DOHH2 (cell line): ENCODE measurements at regions not wholly inside any gene's neighbourhood (a gene's known extent, or its start where the extent isn't known, plus 50 kb on each side); places are given as distances from the start of the nearest gene placed in this dataset.

Source experiments
- H3F3A ChIP-seq: fragments of 200-600 bp; sonication (generic), shearing (Covaris generic); 2 replicates; pipeline ENCODE4 v1.6.0; 2016; ENCODE audit warnings: antibody characterized with exemption, mild to moderate bottlenecking; ENCODE audit not compliant: control insufficient read depth, insufficient read depth
- H3K27ac ChIP-seq: fragments of 200-600 bp; sonication (generic); 2 replicates; pipeline ENCODE4 v1.5.1; 2014; ENCODE audit warnings: low read depth, mild to moderate bottlenecking, low read length, moderate library complexity
- H3K27me3 ChIP-seq: fragments of 200-600 bp; sonication (generic); 2 replicates; pipeline ENCODE4 v1.6.1; 2014; ENCODE audit warnings: mild to moderate bottlenecking, low read length, mixed read lengths; ENCODE audit not compliant: control insufficient read depth
- H3K36me3 ChIP-seq: fragments of 200-600 bp; sonication (generic); 2 replicates; pipeline ENCODE4 v1.6.1; 2014; ENCODE audit warnings: mild to moderate bottlenecking, low read length, moderate library complexity, mixed read lengths; ENCODE audit not compliant: control insufficient read depth
- H3K4me1 ChIP-seq: fragments of 200-600 bp; sonication (generic); 2 replicates; pipeline ENCODE4 v1.6.1; 2014; ENCODE audit warnings: mild to moderate bottlenecking, low read length, mixed read lengths; ENCODE audit not compliant: control insufficient read depth
- H3K4me2 ChIP-seq: fragments of 200-600 bp; sonication (generic); 2 replicates; pipeline ENCODE4 v1.6.0; 2014; ENCODE audit warnings: mild to moderate bottlenecking, low read length, moderate library complexity
- H3K4me3 ChIP-seq: fragments of 200-600 bp; sonication (generic); 2 replicates; pipeline ENCODE4 v1.5.1; 2014; ENCODE audit warnings: mild to moderate bottlenecking, low read length, mixed read lengths
- H3K79me2 ChIP-seq: fragments of 200-600 bp; sonication (generic); 2 replicates; pipeline ENCODE4 v1.6.1; 2014; ENCODE audit warnings: mild to moderate bottlenecking, low read length, mixed read lengths; ENCODE audit not compliant: control insufficient read depth
- H3K9me2 ChIP-seq: fragments of 200-600 bp; sonication (generic); replicated peaks from 2 replicates; pipeline ENCODE4 v1.6.1; 2014; ENCODE audit warnings: mild to moderate bottlenecking, low read length, mixed read lengths; ENCODE audit not compliant: control insufficient read depth
- H3K9me3 ChIP-seq: fragments of 200-600 bp; sonication (generic); 2 replicates; pipeline ENCODE4 v1.6.1; 2014; ENCODE audit warnings: antibody characterized with exemption, low read length, mixed read lengths; ENCODE audit not compliant: control insufficient read depth, insufficient read depth
- H4K20me1 ChIP-seq: fragments of 200-600 bp; sonication (generic); 2 replicates; pipeline ENCODE4 v1.6.0; 2014; ENCODE audit warnings: low read depth, mild to moderate bottlenecking, antibody characterized with exemption, low read length, moderate library complexity; ENCODE audit not compliant: control insufficient read depth, insufficient read depth
- CTCF ChIP-seq: fragments of 200-600 bp; sonication (generic); IDR thresholded peaks from one replicate; pipeline ENCODE4 v1.5.1; 2014; ENCODE audit warnings: antibody characterized with exemption, mild to moderate bottlenecking, low read depth, low read length; ENCODE audit not compliant: poor library complexity, severe bottlenecking
- EZH2phosphoT487 ChIP-seq: fragments of 200-600 bp; sonication (generic); IDR thresholded peaks from 2 replicates; pipeline ENCODE4 v1.6.1; 2017; ENCODE audit warnings: borderline replicate concordance, mild to moderate bottlenecking, antibody characterized with exemption, low read length, moderate library complexity, mixed read lengths

- no peak overlapping the region for H3K27ac ChIP-seq
- H3K36me3 ChIP-seq: no peaks in the 10 kb centered on the region
- no peaks in the 10 kb centered on the region for H3K4me1 ChIP-seq
- no peaks in the 10 kb centered on the region for H3K9me3 ChIP-seq
- H3K4me3 ChIP-seq: no peak overlapping the region
- no peak for TF ChIP-seq EZH2phosphoT487
- no peak for TF ChIP-seq CTCF
- no peaks in the 10 kb centered on the region for H4K20me1 ChIP-seq
- H3K4me2 ChIP-seq: no peak overlapping the region
- no peaks in the 10 kb centered on the region for H3K9me2 ChIP-seq
- no peaks in the 10 kb centered on the region for H3F3A ChIP-seq
- H3K79me2 ChIP-seq: no peaks in the 10 kb centered on the region
- H3K27me3 ChIP-seq: no peaks in the 10 kb centered on the region
These were observed 938.1 kb upstream of the TMEM132C start for GRCh38 chr12:127328867-127329266.

GRCh38 chr12:127334365-127334764, 932.6 kb upstream of the TMEM132C start:
- Histone ChIP-seq H3K4me2 (no peak overlapping the region), H3K27ac (no peak overlapping the region), H3F3A (no peaks in the 10 kb centered on the region), H3K9me2 (no peaks in the 10 kb centered on the region), H3K27me3 (no peaks in the 10 kb centered on the region), H3K79me2 (no peaks in the 10 kb centered on the region), H3K36me3 (no peaks in the 10 kb centered on the region), H3K9me3 (no peaks in the 10 kb centered on the region), H4K20me1 (no peaks in the 10 kb centered on the region), H3K4me3 (no peak overlapping the region), H3K4me1 (no peaks in the 10 kb centered on the region)
- no peak for TF ChIP-seq CTCF
- TF ChIP-seq EZH2phosphoT487: no peak

GRCh38 chr12:127334912-127335644, 931.9 kb upstream of the TMEM132C start:
- TF ChIP-seq CTCF (no peak), EZH2phosphoT487 (no peak)
- Histone ChIP-seq H3K9me3 (no peaks in the 10 kb centered on the region), H3K4me2 (no peak overlapping the region), H3F3A (no peaks in the 10 kb centered on the region), H3K27ac (no peak overlapping the region), H3K4me3 (no peak overlapping the region), H3K79me2 (no peaks in the 10 kb centered on the region), H3K9me2 (no peaks in the 10 kb centered on the region), H4K20me1 (no peaks in the 10 kb centered on the region), H3K27me3 (no peaks in the 10 kb centered on the region), H3K4me1 (no peaks in the 10 kb centered on the region), H3K36me3 (no peaks in the 10 kb centered on the region)
